CD4-positive, alpha-beta T cell (primary cell): ENCODE measurements at regions not wholly inside any gene's neighbourhood (a gene's known extent, or its start where the extent isn't known, plus 50 kb on each side); places are given as distances from the start of the nearest gene placed in this dataset.

Source experiments
- ATAC-seq: fragments of 200-7000 bp; cut with Tn5 transposase; one replicate; pipeline ENCODE4 v1.10.0; 2022; ENCODE audit warnings: mild to moderate bottlenecking; ENCODE audit not compliant: poor library complexity
- CTCF ChIA-PET: fragments of 350-600 bp; sonication (Branson Sonifier 250); formaldehyde crosslinking; loops from one replicate; lab custom pipeline; 2021; ENCODE audit warnings: antibody characterized with exemption, inconsistent platforms; lab: Charles Lee
- POLR2A ChIA-PET: fragments of 350-600 bp; sonication (Branson Sonifier 250); formaldehyde crosslinking; loops from one replicate; lab custom pipeline; 2021; ENCODE audit warnings: antibody characterized with exemption, inconsistent platforms; lab: Charles Lee
- DNase-seq, 14 experiments: peaks; one replicate each; pipeline ENCODE4 v3.0.0-alpha.2; 2013 to 2020; ENCODE audit warnings: mixed read lengths in 2 of 14
- H3K27ac ChIP-seq, 2 donors: one replicate each; pipeline versions ENCODE4 v1.5.1 to v1.7.0; 2013; ENCODE audit warnings: low read length in 2 of 2, low read depth in 1 of 2, mild to moderate bottlenecking in 1 of 2
- H3K27me3 ChIP-seq, 2 experiments: 1 replicate in 1 of 2; 2 replicates in 1 of 2; pipeline versions ENCODE4 v1.6.1 to v1.7.0; 2013; ENCODE audit warnings: low read length in 2 of 2, control low read depth in 1 of 2, mild to moderate bottlenecking in 1 of 2, moderate library complexity in 1 of 2; ENCODE audit not compliant: insufficient read depth in 2 of 2, control insufficient read depth in 1 of 2
- H3K36me3 ChIP-seq: one replicate; pipeline ENCODE4 v1.6.1; 2013; ENCODE audit warnings: low read length, control low read depth; ENCODE audit not compliant: insufficient read depth
- H3K4me1 ChIP-seq: one replicate; pipeline ENCODE4 v1.6.1; 2013; ENCODE audit warnings: low read length, control low read depth; ENCODE audit not compliant: insufficient read depth
- H3K4me3 ChIP-seq: one replicate; pipeline ENCODE4 v1.5.1; 2013; ENCODE audit warnings: mild to moderate bottlenecking, low read length, moderate library complexity
- H3K9me3 ChIP-seq, 2 experiments: 1 replicate in 1 of 2; 2 replicates in 1 of 2; pipeline versions ENCODE4 v1.6.1 to v1.7.0; 2013; ENCODE audit warnings: low read length in 2 of 2, mild to moderate bottlenecking in 2 of 2, control low read depth in 1 of 2, moderate library complexity in 1 of 2; ENCODE audit not compliant: control insufficient read depth in 1 of 2, insufficient read depth in 1 of 2
- H3K27ac Mint-ChIP-seq: one replicate; pipeline ENCODE4 v1.8.0; 2020; ENCODE audit warnings: mixed read lengths
- H3K27me3 Mint-ChIP-seq: one replicate; pipeline ENCODE4 v1.8.0; 2021; ENCODE audit warnings: mixed read lengths
- H3K36me3 Mint-ChIP-seq: one replicate; pipeline ENCODE4 v1.8.0; 2021; ENCODE audit warnings: low read depth, mixed read lengths
- H3K4me1 Mint-ChIP-seq: one replicate; pipeline ENCODE4 v1.8.0; 2021; ENCODE audit warnings: low read depth, mixed read lengths
- H3K4me3 Mint-ChIP-seq: one replicate; pipeline ENCODE4 v1.8.0; 2020; ENCODE audit warnings: mild to moderate bottlenecking, mixed read lengths
- H3K9me3 Mint-ChIP-seq: one replicate; pipeline ENCODE4 v1.8.0; 2020; ENCODE audit warnings: mixed read lengths
- CTCF ChIP-seq: fragments of 200-600 bp; IDR thresholded peaks from one replicate; pipeline ENCODE4 v1.8.0; 2022; ENCODE audit warnings: antibody characterized with exemption, mild to moderate bottlenecking
- intact Hi-C, 2 experiments: fragments of 100-400 bp; cut with DNase I in 1 of 2; cut with micrococcal nuclease in 1 of 2; formaldehyde crosslinking; loops; one replicate each; pipeline versions ENCODE4 v1.15.1 to v1.9.0; 2023 to 2025; cut with DNase I, micrococcal nuclease

DNA sequence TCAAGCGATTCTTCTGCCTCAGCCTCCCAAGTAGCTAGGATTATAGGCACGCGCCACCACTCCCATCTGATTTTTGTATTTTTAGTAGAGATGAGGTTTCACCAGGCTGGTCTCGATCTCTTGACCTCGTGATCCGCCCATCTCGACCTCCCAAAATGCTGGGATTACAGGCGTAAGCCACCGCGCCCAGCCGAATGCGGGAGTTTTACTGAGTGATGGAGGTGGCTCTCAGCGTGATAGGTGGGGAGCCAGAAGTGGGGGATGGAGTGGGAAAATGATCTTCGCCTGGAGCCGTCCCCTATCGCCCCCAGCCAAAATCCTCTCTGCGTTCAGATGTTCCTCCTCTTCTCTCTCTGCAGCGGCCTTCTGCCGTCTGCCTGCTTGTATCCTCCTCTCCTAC, 348.4 kb upstream of the NPSR1 start:
- TF ChIP-seq CTCF, result no peak
- H3K4me1 Mint-ChIP-seq, result no peaks in the 10 kb centered on the region
- peaks cover 10% of the 10 kb centered on the region for H3K9me3 Mint-ChIP-seq
- no peaks in the 10 kb centered on the region for H3K36me3 ChIP-seq
- peaks cover 0 to 11% of the 10 kb centered on the region in 2 experiments for H3K9me3 ChIP-seq
- H3K4me3 Mint-ChIP-seq, result no peak overlapping the region
- H3K4me3 ChIP-seq, result no peak overlapping the region
- no peaks in the 10 kb centered on the region for H3K36me3 Mint-ChIP-seq
- intact Hi-C loops, result no loop called here
- H3K27me3 Mint-ChIP-seq, result no peaks in the 10 kb centered on the region
- no peaks in the 10 kb centered on the region for H3K4me1 ChIP-seq
- POLR2A ChIA-PET, result no interaction called here
- H3K27me3 ChIP-seq, result no peaks in the 10 kb centered on the region
- DNase-seq (no peak), ATAC-seq (no peak)
- H3K27ac Mint-ChIP-seq, result no peak overlapping the region
- CTCF ChIA-PET, result no interaction called here
- H3K27ac ChIP-seq, result no peak overlapping the region

GRCh38 chr7:34311591-34311990, 346.4 kb upstream of the NPSR1 start:
- intact Hi-C loops, result no loop called here
- Mint-ChIP-seq H3K27ac (no peak overlapping the region), H3K36me3 (no peaks in the 10 kb centered on the region), H3K4me1 (no peaks in the 10 kb centered on the region), H3K4me3 (no peak overlapping the region), H3K9me3 (peaks cover 10% of the 10 kb centered on the region), H3K27me3 (no peaks in the 10 kb centered on the region)
- POLR2A ChIA-PET, result no interaction called here
- CTCF ChIA-PET, result no interaction called here
- H3K36me3 ChIP-seq, result no peaks in the 10 kb centered on the region
- no peaks in the 10 kb centered on the region for H3K4me1 ChIP-seq
- H3K9me3 ChIP-seq, result peaks cover 0 to 11% of the 10 kb centered on the region in 2 experiments
- H3K27me3 ChIP-seq, result peaks cover 0 to 4% of the 10 kb centered on the region in 2 experiments
- no peak overlapping the region for H3K27ac ChIP-seq
- DNase-seq (no peak), ATAC-seq (no peak)
- no peak for TF ChIP-seq CTCF
- H3K4me3 ChIP-seq, result no peak overlapping the region

- no peak overlapping the region for H3K27ac Mint-ChIP-seq
- TF ChIP-seq CTCF, result no peak
- peaks cover 0 to 4% of the 10 kb centered on the region in 2 experiments for H3K27me3 ChIP-seq
- H3K36me3 Mint-ChIP-seq, result no peaks in the 10 kb centered on the region
- no peak overlapping the region for H3K4me3 Mint-ChIP-seq
- H3K9me3 Mint-ChIP-seq, result peaks cover 10% of the 10 kb centered on the region
- no peak overlapping the region for H3K27ac ChIP-seq
- intact Hi-C loops, result no loop called here
- peaks cover 0 to 11% of the 10 kb centered on the region in 2 experiments for H3K9me3 ChIP-seq
- POLR2A ChIA-PET, result no interaction called here
- H3K4me3 ChIP-seq, result no peak overlapping the region
- H3K4me1 Mint-ChIP-seq, result no peaks in the 10 kb centered on the region
- no peaks in the 10 kb centered on the region for H3K4me1 ChIP-seq
- no peaks in the 10 kb centered on the region for H3K36me3 ChIP-seq
- CTCF ChIA-PET, result no interaction called here
- no peaks in the 10 kb centered on the region for H3K27me3 Mint-ChIP-seq
- no peak for ATAC-seq
- no peak for DNase-seq
Observed at GRCh38 chr7:34312624-34313023, 345.4 kb upstream of the NPSR1 start.
